Activated CD4-positive, alpha-beta T cell treated with anti-CD3 and anti-CD28 coated beads, Interleukin-2, amount 10 ng/mL, durations not matched to agents 24 days and 14 days (primary cell): ENCODE measurements at regions not wholly inside any gene's neighbourhood (a gene's known extent, or its start where the extent isn't known, plus 50 kb on each side); places are given as distances from the start of the nearest gene placed in this dataset.

Experiments
- DNase-seq: peaks from one replicate; pipeline ENCODE4 v3.0.0; 2022
- H3K27ac Mint-ChIP-seq: one replicate; pipeline ENCODE4 v1.8.0; 2022; ENCODE audit warnings: mild to moderate bottlenecking, mixed read lengths
- H3K27me3 Mint-ChIP-seq: one replicate; pipeline ENCODE4 v1.8.0; 2022; ENCODE audit warnings: mixed read lengths
- H3K36me3 Mint-ChIP-seq: one replicate; pipeline ENCODE4 v1.8.0; 2022; ENCODE audit warnings: low read depth, mild to moderate bottlenecking, mixed read lengths
- H3K4me1 Mint-ChIP-seq: one replicate; pipeline ENCODE4 v1.8.0; 2021; ENCODE audit warnings: mixed read lengths
- H3K4me3 Mint-ChIP-seq: one replicate; pipeline ENCODE4 v1.8.0; 2022; ENCODE audit warnings: mild to moderate bottlenecking, moderate library complexity, mixed read lengths
- H3K9me3 Mint-ChIP-seq: one replicate; pipeline ENCODE4 v1.8.0; 2021; ENCODE audit warnings: mixed read lengths
- intact Hi-C: fragments of 100-400 bp; cut with micrococcal nuclease; formaldehyde crosslinking; loops from one replicate; pipeline ENCODE4 v1.15.1; 2023

DNA sequence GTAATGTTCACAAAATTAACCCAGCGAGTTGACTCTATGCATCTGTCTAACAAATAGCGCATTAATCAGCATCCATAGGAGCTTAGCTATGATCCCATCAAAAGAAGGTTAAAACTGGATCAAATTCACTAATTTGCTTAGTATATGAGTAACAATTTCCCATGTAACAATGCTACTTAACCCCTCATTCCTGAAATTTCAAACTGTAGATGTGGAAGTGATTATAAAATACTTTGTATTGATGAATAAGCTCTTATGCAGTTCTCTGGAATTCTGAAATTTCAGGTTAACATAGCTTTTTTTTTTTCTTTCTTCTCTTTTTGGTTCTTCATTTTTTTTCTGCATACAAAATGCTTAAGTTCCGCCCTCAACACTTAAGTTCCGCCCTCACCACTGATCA lies 1272.7 kb downstream of the KCNT2 start:
- no peak for DNase-seq
- H3K36me3 Mint-ChIP-seq, result no peaks in the 10 kb centered on the region
- no peak overlapping the region for H3K4me3 Mint-ChIP-seq
- H3K9me3 Mint-ChIP-seq, result no peaks in the 10 kb centered on the region
- H3K4me1 Mint-ChIP-seq, result no peaks in the 10 kb centered on the region
- intact Hi-C loops, result no loop called here
- H3K27me3 Mint-ChIP-seq, result no peaks in the 10 kb centered on the region
- no peak overlapping the region for H3K27ac Mint-ChIP-seq

DNA sequence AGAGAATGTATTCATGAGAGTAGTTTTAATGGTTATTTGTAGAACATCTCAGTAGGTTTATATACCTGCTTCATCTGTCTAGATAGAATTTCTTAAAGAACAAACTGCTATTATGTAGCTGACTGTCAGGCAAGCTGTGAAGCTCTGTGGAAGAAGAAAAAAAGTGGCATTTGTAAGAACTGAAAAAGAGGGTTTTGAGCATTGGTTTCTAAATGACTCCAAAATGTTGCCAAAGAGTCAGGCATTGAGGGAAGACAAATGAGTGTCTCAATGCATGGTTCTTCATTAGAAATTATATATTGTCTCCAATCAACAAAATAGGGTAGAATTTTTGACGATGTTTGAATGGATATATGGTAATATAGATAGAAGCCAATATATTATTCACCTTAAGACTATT lies 1276.1 kb downstream of the KCNT2 start:
- Mint-ChIP-seq H3K36me3 (no peaks in the 10 kb centered on the region), H3K9me3 (no peaks in the 10 kb centered on the region), H3K4me3 (no peak overlapping the region), H3K27ac (no peak overlapping the region), H3K27me3 (no peaks in the 10 kb centered on the region), H3K4me1 (no peaks in the 10 kb centered on the region)
- DNase-seq, result no peak
- intact Hi-C loops, result no loop called here

DNA sequence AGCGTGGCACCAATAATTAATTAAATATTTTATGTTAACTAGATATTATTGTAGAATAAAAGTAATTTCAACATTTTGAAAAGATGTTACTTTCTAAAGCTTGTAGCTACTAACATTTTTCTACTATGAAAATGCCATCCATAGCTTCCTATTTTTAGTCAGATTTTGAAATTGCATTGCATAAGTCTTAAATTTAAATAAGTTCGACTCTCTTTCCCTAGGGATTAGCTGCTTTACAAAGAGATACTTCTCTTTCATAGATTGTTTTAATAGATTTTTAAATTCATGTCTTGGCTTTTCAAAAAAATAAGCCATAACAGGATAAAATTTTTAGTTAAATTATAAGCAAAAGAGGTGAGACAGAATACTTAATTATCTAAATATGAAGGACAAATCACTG lies 1279.6 kb downstream of the KCNT2 start:
- Mint-ChIP-seq H3K36me3 (no peaks in the 10 kb centered on the region), H3K9me3 (peaks cover 4% of the 10 kb centered on the region), H3K4me3 (no peak overlapping the region), H3K4me1 (no peaks in the 10 kb centered on the region), H3K27ac (no peak overlapping the region), H3K27me3 (no peaks in the 10 kb centered on the region)
- intact Hi-C loops, result no loop called here
- no peak for DNase-seq

DNA sequence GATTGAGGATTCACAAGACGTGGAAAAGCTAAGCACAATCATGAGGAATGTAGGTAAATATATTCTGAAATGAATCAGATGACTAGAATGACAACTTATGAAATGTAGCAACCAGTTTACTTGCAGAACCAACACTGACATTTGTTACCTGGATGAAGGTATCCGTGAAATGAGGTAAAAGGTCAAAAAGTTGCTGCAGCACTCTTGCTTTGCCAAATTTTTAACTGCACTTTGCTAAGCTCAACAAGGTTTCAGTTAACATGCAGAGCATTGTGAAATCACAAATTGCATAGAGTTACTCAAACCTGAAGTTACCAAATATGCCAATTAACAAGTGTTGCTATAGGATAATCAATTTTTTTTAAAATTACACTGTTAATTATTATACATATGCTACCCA lies 1280.1 kb downstream of the KCNT2 start:
- Mint-ChIP-seq H3K27me3 (no peaks in the 10 kb centered on the region), H3K27ac (no peak overlapping the region), H3K36me3 (no peaks in the 10 kb centered on the region), H3K4me3 (no peak overlapping the region), H3K4me1 (no peaks in the 10 kb centered on the region), H3K9me3 (peaks cover 4% of the 10 kb centered on the region)
- DNase-seq, result no peak
- intact Hi-C loops, result no loop called here

DNA sequence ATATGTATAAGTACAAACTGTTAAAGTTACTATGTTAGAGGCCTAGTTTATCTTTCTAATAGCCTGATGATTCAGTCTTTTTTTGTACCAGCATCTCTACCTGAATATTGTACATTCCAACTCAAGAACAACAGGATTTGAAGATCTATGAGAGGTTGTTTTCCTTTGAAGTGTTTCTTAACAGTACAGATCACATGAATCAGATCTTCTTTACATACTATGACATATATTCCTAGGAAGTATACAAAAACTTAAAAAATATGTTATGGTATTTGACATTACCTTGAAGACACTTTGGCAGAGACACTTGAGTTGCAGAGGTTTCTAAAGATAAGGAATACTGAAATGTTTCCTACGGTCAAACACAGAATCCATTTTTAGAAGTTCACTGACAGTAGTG lies 1280.9 kb downstream of the KCNT2 start:
- Mint-ChIP-seq H3K36me3 (no peaks in the 10 kb centered on the region), H3K9me3 (peaks cover 4% of the 10 kb centered on the region), H3K27ac (no peak overlapping the region)

DNA sequence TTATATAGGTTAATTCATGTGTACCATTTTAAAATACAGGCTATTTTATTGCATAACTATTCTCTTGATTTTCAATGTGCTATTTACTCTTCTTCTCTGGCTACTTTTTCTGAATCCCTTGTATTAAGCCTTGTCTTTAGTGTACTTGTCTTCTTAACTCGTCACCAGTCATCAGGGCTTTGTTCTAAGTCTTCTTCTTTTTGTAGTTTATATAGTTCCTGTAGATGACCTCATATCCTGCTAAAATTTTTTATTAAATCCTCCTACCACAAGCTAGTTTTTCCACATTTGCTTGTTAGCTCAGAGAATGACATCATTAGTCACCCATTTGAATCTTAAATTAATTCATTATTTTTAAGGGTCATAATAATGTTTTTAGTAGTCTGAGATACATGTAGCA lies 1281.9 kb downstream of the KCNT2 start:
- Mint-ChIP-seq H3K4me3 (no peak overlapping the region), H3K9me3 (peaks cover 4% of the 10 kb centered on the region), H3K4me1 (no peaks in the 10 kb centered on the region), H3K27me3 (no peaks in the 10 kb centered on the region), H3K27ac (no peak overlapping the region), H3K36me3 (no peaks in the 10 kb centered on the region)
- DNase-seq, result no peak
- intact Hi-C loops, result no loop called here

More for the DNA sequence above, 1280.9 kb downstream of the KCNT2 start:
- DNase-seq, result no peak
- intact Hi-C loops, result no loop called here
- Mint-ChIP-seq H3K27me3 (no peaks in the 10 kb centered on the region), H3K4me3 (no peak overlapping the region), H3K4me1 (no peaks in the 10 kb centered on the region)

DNA sequence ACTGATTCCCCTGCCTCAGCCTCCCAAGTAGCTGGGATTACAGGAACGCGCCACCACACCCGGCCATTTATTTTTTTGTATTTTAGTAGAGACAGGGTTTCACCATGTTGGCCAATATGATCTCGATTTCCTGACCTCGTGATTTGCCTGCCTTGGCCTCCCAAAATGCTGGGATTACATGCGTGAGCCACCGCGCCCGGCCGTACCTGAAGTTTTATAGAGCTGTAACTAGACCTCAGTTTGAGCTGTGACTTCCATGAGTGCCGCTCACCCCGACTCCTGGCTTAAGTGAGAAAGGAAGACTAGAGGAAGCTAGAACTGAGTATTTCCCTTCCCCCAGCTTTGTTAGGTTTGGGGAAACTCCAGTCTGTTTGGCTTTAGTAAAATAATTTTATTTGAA lies 1283.1 kb downstream of the KCNT2 start:
- intact Hi-C loops, result no loop called here
- no peak overlapping the region for H3K4me3 Mint-ChIP-seq
- no peak for DNase-seq
- no peaks in the 10 kb centered on the region for H3K36me3 Mint-ChIP-seq
- H3K27me3 Mint-ChIP-seq, result no peaks in the 10 kb centered on the region
- no peak overlapping the region for H3K27ac Mint-ChIP-seq
- H3K4me1 Mint-ChIP-seq, result no peaks in the 10 kb centered on the region
- peaks cover 4% of the 10 kb centered on the region for H3K9me3 Mint-ChIP-seq

DNA sequence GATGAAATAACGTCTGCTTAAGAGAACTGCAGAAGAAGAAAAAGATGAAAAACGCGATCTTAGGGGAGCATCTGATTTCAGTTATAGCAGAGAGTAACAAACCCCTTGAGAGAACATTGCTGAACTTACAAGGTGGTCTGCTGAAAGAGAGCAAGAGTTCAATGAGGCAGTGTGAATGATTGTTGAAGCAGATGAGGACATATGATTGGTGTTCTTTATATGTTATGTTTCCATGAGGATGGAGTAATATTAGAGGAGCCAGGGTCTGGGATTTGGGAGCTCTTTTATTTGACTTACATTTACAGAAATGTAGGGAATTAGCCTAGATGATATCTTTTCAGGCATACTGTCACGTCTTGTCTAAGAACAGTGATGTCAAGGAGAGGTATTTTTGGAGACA lies 1302.0 kb downstream of the KCNT2 start:
- intact Hi-C loops, result no loop called here

DNA sequence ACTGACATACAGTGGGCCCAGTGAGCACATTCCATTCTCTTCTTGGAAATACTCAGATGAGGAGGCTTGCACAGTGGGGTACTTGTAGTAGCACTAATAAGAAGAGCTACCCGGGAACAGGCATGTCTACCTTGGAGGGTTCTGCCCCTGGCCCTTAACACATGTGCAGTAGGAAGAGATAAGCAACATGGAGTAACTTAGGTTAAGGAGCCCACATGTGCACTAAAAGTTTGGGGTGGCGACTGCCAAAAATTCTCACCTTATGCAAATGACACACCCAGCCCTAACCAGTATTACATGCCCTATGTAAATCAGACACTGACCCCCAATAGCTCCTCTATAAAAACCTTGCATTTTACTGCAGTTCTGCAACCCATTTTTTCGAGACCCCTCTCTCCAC lies 1313.3 kb downstream of the KCNT2 start:
- no peak overlapping the region for H3K27ac Mint-ChIP-seq
- intact Hi-C loops, result no loop called here
- no peak for DNase-seq
- H3K36me3 Mint-ChIP-seq, result no peaks in the 10 kb centered on the region
- no peaks in the 10 kb centered on the region for H3K27me3 Mint-ChIP-seq
- no peaks in the 10 kb centered on the region for H3K4me1 Mint-ChIP-seq
- no peak overlapping the region for H3K4me3 Mint-ChIP-seq
- no peaks in the 10 kb centered on the region for H3K9me3 Mint-ChIP-seq

More for the DNA sequence above, 1302.0 kb downstream of the KCNT2 start:
- DNase-seq, result no peak
- no peaks in the 10 kb centered on the region for H3K27me3 Mint-ChIP-seq
- H3K9me3 Mint-ChIP-seq, result no peaks in the 10 kb centered on the region
- no peaks in the 10 kb centered on the region for H3K4me1 Mint-ChIP-seq
- no peak overlapping the region for H3K4me3 Mint-ChIP-seq
- H3K36me3 Mint-ChIP-seq, result no peaks in the 10 kb centered on the region
- no peak overlapping the region for H3K27ac Mint-ChIP-seq

DNA sequence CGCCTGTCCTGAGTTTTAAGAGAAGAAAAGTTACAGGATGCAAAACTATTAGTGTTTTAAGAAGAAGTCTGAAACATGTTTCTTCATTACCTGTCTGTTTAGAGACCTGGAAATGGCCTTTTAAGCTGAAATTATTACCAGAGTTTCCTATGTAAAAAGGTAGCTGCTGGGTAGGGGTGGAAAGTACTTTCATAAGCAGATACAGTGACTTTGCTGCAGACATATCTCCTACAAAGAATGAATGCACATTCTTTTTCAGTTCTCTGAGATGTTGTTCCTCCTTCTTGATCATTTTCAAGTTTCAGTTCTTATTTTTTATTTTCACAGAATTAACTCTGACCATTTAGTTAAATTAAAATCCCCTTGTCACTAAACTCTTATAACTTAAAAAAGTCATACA lies 1329.6 kb downstream of the KCNT2 start:
- DNase-seq, result no peak
- no peak overlapping the region for H3K4me3 Mint-ChIP-seq
- H3K27me3 Mint-ChIP-seq, result no peaks in the 10 kb centered on the region
- H3K36me3 Mint-ChIP-seq, result no peaks in the 10 kb centered on the region
- no peaks in the 10 kb centered on the region for H3K4me1 Mint-ChIP-seq
- intact Hi-C loops, result no loop called here
- no peaks in the 10 kb centered on the region for H3K9me3 Mint-ChIP-seq
- no peak overlapping the region for H3K27ac Mint-ChIP-seq

DNA sequence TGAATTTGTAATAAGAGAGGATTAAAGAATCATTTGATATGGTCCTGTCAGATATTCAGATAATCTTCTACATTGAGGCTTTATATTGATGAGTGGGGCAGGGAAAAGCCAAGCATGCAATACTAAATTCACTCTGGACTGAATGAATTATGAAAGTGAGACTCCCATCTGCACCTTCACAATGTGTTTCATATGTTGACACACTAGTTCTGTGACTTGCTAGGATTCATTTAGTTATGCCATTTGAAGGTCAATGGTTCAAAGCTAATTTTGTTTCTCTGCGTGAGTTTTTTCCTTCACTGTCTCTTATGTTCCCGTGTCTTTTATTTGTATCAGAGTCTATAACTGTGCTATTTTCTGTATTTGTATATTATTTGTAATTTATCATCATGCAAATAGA lies 1332.5 kb downstream of the KCNT2 start:
- intact Hi-C loops, result no loop called here

DNA sequence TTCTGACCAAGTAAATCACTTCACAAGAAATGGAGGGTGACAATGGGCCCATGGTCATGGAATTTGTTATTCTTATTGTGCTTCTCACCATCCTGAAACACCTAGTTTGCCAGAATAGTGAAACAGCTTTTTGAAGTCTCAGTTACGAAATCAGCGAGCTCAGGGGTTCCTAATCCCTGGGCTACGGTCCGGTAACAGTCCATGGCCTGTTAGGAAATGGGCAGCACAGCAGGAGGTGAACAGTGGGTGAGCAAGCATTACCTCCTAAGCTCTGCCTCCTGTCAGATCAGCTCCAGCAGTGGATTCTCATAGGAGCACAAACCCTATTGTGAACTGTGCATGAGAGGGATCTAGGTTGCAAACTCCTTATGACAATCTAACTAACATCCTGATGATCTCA lies 1356.3 kb downstream of the KCNT2 start:
- no peaks in the 10 kb centered on the region for H3K36me3 Mint-ChIP-seq
- H3K9me3 Mint-ChIP-seq, result no peaks in the 10 kb centered on the region
- H3K4me3 Mint-ChIP-seq, result no peak overlapping the region
- no peak for DNase-seq
- no peak overlapping the region for H3K27ac Mint-ChIP-seq
- no peaks in the 10 kb centered on the region for H3K27me3 Mint-ChIP-seq
- H3K4me1 Mint-ChIP-seq, result no peaks in the 10 kb centered on the region
- intact Hi-C loops, result no loop called here

More for the DNA sequence above, 1332.5 kb downstream of the KCNT2 start:
- Mint-ChIP-seq H3K4me3 (no peak overlapping the region), H3K4me1 (no peaks in the 10 kb centered on the region), H3K36me3 (no peaks in the 10 kb centered on the region), H3K27ac (no peak overlapping the region), H3K27me3 (no peaks in the 10 kb centered on the region), H3K9me3 (no peaks in the 10 kb centered on the region)
- no peak for DNase-seq

DNA sequence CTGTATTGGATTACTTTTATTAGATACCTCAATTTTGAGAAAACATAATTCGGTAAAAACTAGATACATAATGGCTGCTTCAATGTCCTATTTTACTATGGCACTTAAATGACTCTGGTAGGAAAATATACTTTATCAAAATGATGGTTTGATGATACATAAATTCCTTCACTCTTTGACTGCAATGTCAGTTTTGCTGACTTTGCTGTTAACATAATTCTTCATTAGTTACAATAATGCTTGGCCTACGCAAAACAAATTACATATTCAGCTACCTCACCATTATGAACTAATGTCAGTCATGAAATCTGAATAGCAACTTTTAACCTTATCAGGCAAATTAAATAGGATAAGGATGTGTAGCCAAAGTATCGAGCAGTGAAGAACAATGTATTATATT lies 1364.7 kb downstream of the KCNT2 start:
- H3K27me3 Mint-ChIP-seq, result no peaks in the 10 kb centered on the region
- intact Hi-C loops, result no loop called here
- no peak overlapping the region for H3K27ac Mint-ChIP-seq
- no peak overlapping the region for H3K4me3 Mint-ChIP-seq
- H3K9me3 Mint-ChIP-seq, result no peaks in the 10 kb centered on the region
- no peaks in the 10 kb centered on the region for H3K36me3 Mint-ChIP-seq
- no peak for DNase-seq
- no peaks in the 10 kb centered on the region for H3K4me1 Mint-ChIP-seq

DNA sequence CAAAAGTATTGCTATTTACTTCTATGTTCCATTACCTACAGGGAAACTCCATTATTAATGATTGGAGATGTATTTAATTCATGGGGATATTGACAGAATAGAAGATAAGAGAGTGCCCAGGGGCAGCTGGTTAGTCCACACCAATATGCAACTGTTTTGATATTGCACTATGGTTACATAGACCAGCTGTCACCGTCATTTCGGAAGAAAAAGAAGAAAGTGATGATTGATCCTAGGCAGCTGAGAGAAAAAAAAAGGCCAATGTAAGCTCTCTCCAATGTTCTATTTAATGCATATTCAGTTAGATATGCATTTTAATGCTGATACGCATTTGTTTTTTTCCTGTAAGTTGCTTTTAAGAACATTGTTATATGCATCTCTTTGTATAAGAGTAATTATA lies 1367.2 kb downstream of the KCNT2 start:
- H3K4me1 Mint-ChIP-seq, result no peaks in the 10 kb centered on the region
- DNase-seq, result no peak
- no peak overlapping the region for H3K4me3 Mint-ChIP-seq
- H3K36me3 Mint-ChIP-seq, result no peaks in the 10 kb centered on the region
- H3K27ac Mint-ChIP-seq, result no peak overlapping the region
- intact Hi-C loops, result no loop called here
- no peaks in the 10 kb centered on the region for H3K9me3 Mint-ChIP-seq
- no peaks in the 10 kb centered on the region for H3K27me3 Mint-ChIP-seq

DNA sequence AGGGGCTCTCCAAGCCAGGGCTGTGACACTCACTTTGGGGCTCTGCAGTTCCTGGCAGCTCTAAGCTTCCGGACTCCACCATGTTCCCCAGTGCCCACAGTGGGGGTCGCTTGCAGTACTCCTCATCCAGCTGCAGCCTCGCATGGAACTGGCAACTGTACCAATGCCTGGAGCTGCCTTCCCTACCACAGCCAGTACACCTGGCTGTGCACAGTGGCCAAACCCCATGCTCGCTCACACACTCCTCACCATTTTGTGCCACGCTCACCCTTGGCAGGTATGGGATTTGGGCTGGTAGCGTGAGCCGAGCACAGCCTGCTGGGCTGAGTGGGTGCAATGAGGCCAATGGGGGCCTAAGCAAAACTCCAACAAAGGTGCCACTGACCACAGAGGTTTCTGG lies 1369.9 kb downstream of the KCNT2 start:
- no peaks in the 10 kb centered on the region for H3K9me3 Mint-ChIP-seq
- no peak for DNase-seq
- H3K4me1 Mint-ChIP-seq, result no peaks in the 10 kb centered on the region
- no peaks in the 10 kb centered on the region for H3K27me3 Mint-ChIP-seq
- H3K36me3 Mint-ChIP-seq, result no peaks in the 10 kb centered on the region
- intact Hi-C loops, result no loop called here
- H3K4me3 Mint-ChIP-seq, result no peak overlapping the region
- no peak overlapping the region for H3K27ac Mint-ChIP-seq
